ENCODE measurements at regions not wholly inside any gene's neighbourhood (a gene's known extent, or its start where the extent isn't known, plus 50 kb on each side); places are given as distances from the start of the nearest gene placed in this dataset.
A peak's percentile ranks its signal among the peaks of the same experiment; 100 is the strongest.

DNA sequence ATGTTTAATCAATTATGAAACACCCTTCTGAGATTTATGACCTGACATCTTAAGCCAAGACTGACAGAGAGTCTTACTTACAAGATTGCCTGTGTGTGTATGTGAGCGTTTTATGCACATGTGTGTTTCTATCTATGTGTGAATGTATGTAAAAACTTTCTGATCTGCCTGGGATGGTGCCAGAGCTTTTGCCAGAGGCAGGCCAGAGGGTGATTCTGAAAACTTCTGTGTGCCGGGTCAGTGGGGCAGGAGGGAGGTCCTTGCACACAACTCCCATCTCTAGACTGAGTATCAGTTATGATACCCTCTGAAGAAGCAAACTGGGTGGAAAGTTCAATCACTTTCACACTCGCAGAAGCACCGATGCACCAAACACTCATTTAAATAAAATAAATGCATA lies 335.0 kb upstream of the NT5C1B start:
- DNase-seq = no peak

DNA sequence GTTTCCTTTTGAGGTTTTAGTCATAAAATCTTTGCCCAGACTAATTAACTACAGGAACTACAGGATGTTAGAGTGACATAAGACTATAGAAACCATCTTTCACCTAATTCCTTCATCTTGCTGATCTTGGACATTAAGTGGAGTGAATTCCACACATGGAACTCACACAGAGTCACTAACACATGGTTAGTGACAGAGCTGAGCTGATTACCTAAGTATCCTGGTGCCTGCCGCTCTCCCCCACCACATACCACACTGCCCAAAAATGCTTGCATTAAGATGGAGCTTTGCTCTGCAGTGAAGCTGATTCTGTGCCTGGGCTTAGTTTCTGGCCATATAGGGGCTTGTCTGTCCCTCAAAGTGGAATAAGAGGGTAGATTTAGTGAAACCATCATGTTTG lies 332.9 kb upstream of the NT5C1B start:
- peak; percentile 85 for DNase-seq

DNA sequence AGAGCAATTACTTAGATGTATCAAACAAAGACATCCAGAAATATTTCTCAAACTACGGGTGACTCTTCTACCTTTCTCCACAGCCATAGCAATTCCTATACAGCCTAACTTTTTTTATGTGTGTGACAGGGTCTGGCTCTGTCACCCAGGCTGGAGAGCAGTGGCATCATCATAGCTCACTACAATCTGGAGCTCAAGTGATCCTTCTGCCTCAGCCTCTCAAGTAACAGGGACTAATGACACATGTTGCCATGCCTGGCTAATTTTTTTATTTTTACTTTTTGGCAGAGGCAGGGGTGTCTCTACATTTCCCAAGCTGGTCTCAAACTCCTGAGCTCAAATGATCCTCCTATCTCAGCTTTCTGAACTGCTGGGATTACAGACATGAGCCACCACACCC lies 328.9 kb upstream of the NT5C1B start:
- no peak for DNase-seq

DNA sequence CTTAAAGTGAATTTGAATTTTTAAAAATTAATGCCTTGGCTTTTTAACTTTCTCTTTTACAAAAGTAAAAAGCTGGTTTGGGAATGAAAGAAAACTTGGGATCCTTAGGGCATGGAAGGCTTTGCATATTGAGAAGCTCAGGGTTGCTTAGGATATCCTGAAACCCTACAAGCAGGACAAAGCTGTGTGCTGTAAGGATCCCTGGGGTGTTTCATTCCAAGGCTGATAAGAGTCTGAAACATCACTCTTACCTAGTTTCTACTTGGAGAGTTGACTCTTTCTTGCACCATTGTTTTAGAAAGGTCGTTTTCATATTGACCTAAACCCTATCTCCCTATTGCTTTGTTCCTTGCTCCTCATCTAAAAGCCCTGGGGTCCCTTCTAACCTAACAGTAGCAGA lies 325.9 kb upstream of the NT5C1B start:
- no peak for DNase-seq

DNA sequence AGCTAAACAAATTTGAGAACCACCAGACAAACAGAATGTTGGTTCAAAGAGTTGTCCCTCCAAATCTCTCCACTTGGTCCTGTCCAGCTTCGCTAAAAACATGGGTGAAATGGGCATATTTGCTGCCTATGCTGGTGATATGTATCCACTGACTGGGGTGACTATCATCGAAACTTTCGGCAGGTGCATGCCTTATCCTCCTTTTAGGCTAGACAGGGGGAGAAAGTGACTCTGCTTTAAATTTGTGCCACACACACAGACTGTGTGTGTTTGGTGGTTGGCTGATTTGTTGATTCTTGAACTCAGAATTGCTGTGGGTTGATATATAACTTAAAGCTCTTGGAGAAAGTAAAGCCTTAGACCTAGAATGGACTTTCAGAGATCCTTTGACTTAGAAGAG lies 324.1 kb upstream of the NT5C1B start:
- DNase-seq = no peak

DNA sequence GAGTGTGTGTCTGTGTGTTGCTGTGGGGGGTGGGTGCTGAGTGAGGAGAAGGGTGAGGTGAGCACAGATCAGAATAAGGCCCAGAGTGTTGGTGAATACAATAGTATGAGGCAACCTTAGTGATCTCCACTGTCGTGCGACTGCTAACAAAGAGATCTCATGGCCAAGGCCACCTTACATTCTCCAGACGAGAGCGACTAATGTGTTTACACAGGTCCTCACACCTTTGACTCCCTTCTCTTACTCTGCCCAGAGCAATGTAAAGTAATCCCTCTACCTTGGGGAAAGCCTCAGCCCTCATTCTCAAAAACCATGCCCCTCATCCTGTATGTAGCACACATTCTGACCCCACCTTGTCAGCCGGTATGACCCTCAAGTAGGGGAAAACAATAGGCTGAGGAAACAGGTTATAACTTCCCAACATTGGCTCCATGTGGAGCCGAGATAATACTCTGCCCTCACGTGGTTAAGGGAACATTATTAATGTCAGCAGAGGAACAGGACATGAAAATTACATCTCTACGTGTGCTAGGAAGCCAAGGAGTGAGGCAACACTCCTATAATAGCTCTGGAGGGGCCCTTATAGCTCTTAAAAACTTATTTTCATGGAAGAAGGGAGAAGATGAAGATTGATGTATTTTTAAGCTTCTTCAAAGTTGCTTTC lies 323.0 kb upstream of the NT5C1B start:
- DNase-seq = no peak

DNA sequence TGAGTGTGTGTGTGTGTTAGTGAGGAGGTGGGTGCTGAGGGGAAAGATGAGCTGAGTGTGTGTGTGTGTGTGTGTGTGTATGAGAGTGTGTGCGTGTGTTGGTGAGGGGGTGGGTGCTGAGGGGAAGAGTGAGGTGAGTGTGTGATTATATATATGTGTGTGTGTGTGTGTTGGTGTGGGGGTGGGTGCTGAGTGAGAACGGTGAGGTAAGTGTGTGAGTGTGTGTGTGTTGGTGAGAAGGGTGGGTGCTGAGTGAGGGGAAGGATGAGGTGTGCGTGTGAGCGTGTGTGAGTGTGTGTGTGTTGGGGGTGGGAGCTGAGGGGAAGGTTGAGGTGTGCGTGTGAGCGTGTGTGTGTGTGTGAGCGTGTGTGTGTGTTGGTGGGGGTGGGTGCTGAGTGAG lies 322.0 kb upstream of the NT5C1B start:
- no peak for DNase-seq

DNA sequence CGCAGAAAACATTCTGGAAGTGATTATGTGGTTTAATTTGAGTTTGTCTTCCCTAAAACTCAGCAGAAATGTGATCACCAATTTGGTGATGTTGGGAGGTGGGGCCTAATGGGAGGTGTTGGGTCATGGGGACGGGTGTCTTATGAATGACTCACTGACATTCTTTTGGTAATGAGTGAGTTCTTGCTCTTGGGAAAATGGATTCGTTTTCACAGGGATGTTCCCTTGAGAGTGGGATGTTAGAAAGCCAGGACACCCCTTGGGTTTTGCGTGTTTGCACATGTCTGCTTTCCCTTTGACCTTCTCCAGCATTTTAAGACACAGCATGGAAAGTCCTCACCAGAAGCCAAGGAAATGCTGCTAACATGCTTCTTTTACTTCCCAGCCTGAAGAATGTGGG lies 321.5 kb upstream of the NT5C1B start:
- peak; percentile 97 for DNase-seq

DNA sequence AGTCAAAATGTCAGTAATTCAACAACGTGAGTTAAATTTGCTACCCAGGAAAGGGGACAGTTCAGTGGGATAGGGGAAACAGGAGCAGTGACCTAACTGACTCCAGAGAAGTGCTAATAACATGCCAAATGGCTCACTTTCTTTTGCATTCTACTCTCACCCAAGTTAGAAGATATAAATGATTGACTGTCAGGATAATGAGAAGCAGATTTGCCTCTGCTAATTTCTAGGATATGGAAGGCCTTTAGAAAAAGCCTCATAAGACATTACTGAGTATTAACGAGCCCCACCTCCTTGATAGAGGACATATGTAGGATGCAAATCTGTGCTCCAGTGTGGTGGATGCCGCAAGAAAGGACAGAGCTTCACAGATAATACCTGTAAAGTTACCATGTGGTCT lies 318.6 kb upstream of the NT5C1B start:
- DNase-seq = peak; percentile 50

DNA sequence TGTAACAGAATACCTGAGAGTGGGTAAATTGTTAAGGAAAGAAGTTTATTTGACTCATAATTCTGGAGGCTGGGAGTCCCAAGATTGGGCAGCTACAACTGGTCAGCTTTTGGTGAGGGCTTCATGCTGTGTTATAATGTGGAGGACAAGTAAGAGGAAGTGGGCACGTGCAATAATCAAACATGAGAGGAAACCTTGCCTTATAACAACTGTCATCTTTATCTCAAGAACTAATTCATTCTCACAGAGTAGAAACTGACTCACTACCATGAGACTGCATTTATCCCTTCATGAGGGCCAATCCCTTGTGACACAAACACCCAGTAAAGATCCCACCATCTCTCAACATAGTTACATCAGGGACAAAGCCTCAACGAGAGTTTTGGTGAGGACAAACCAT lies 318.1 kb upstream of the NT5C1B start:
- DNase-seq = no peak

DNA sequence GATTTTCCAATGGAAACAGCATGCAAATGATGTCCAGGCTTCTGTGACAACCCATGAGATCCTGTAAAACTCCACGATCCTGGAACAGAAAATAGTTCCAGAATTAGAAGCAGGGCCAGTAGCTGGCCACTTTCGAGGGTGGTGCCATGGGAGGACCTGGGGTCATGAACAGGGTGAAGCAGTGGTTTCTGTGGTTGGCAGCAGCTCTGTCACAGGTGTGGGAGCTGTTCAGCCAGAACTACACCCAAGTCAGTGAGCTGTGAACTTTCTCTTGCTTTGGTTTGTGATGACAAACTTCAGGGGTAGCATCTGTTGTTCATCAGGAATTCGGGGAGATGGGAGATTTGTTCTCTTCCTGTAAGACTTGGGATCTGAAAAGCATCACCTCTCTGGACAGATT lies 314.4 kb upstream of the NT5C1B start:
- no peak for DNase-seq

DNA sequence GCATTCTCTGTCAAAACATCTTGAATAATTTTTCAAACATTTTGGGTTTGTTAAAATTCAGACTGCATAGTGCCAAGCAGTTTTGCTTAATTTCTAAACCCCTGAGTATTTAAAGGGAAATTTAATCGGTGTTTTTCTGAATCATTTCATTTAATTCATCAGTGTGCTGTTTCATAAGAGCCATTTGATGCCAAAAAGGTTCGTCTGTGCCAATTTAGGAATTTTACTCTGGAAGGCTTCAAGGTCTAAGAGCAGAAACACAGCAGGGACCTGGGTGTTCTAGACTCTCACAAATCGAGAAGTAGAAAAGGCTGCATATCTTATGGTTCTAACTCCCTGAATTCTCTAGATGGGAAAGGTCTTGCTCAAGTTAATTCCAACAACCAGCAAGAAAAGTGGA lies 311.9 kb upstream of the NT5C1B start:
- no peak for DNase-seq

DNA sequence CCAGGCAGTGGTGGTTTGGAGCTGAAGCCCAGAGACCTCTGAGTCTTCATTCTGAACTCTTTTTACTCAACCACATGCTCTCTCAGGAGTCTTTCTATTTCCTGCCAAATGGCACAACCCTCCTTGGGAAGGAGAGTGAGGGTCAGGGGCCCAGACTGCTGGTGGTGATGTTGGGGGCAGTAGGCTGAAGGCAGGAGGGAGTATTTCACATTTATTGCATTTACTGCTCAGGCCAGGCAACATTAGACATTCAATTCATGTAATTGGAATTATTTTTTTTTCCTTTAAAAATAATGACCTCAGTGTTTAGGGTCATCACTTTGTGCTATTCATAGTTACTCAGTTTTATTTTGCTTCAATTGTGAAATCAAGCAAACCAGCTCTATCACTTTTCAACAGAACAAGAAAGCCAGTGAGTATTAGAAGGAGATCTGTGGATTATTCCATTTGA lies 311.3 kb upstream of the NT5C1B start:
- peak; percentile 47 for DNase-seq

DNA sequence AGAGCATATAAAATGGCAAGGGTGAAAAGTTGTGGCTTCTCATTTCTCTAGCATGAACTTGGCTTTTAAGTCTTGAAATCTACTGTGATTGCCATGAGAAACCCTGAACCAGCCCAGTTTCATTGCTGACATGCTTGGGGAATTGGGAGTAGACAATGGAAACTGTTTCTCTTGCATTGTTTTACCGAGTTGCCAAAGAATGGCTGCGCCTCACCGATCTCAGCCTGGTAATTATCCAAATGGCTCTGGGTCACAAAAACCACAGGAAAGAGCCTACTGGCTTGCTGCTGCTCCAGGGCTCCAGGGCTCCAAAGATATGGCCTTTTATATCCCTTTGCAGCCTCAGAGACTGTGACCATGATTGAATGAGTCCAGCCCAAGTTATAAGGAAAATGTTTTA lies 310.4 kb upstream of the NT5C1B start:
- DNase-seq = no peak

DNA sequence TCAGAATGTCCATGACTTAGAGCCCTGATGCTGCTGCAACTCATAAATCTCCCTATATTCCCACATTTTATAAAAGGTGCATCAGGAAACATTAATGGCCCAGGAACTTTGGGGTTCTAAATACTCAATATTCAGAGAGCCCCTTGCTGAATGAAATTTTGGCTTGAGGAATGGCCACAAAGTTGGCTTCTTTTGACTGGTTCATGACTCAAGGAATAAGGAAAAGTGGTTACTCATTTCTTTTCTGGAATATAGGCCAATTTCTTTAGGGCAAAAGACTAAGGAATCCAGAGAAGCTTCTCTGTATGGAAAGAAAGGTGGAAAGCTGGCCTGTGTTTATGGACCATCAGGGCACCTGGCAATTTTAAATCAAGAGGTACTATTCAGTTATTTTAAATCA lies 308.9 kb upstream of the NT5C1B start:
- DNase-seq = no peak

DNA sequence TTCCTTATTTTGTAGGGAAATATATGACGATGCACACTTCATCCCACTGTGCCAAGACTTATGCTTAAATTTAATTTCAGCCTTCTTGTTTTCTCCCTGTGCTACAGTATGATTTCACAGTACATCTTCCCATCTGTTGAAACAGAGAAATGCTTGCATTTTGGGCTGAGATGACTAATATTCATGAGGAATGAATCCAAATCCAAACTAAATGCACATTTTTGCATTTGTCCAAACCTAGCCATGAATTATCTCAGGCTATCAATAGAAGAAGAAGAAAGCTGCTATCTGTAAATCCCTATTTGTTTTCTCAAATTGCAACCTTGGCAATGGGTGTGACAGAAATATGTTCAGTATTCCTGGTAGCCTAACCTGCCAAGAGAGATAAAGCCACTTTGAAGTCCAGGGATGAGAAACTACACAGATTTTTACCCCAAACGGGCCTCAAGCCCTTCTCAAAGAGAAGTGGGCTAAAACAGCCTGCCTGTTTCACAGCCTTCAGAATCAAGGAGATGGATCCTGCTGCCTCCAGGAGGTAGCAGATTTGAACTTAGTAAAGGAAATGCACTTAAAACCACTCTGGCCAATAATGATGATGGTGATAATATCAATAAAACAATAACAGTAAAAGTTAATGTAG lies 306.9 kb upstream of the NT5C1B start:
- DNase-seq = peak; percentile 62

DNA sequence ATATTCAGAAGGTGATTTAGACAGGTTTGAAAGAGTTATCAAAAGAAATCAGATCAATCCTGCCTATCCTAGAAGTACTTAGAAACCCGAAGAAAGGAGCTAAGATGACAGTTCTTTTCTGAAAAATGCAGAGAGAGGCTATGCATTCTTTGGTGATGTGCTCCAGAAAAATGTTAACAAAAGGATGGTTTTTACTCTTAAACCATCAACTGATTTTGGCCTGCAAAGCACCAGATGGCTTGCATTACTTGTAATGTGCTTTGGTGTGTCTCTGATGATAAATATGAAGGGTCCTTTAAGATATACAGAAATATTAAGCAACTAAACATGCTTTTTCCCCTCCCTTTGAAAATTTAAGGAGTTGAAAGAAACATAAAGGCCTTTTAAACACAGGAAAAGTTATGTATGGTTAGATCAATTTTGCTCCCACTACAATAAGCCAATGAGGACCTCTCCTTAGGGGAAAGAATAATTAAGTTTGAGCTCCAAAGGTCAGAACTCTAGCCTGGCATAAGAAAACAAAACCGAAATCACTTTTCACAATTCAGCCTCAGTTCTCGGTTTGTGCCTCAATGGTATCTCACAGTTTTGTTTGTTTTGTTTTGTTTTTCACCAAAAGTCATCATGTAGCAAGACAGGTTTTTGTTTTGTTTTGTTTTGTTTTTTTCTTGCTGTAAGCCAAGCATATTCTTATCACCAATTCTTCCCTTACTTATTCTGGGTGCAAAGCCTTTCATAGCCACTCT lies 302.4 kb upstream of the NT5C1B start:
- DNase-seq = peak; percentile 70

DNA sequence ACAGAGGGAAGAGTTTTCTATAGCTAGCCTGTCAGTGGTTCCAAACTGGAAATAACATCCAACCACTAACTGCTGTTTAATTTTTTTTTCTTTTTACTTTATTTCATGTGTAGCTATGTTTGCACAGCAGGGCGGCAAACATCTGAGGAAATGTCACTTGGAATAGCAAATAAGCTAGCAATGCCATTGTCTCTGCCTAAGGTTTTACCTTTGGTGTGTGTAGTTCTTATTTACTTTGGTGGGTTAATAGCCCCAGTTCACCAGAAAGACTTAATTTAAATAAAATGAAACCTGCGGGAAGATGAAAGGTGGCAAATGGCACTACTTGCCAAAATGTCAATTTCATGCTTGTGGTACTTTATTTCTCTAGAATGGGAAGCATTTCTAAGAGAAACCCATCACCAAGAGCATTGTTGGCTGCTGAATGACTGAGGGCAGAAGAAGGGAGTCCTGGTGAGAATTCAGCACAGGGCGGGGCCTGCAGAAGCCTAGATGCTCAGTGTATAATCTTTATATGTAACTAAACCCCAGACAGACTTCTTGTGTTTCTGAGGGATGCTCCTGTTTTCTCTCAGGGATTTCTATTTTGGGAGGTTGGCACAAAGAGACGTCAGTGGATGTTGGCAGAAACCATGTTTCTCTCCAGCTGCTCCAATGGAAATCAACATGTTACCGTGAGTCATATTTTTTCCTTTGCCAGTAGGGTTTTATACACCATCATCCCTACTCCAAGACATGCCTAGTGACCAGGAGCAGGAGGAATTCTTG lies 300.4 kb upstream of the NT5C1B start:
- DNase-seq = no peak

DNA sequence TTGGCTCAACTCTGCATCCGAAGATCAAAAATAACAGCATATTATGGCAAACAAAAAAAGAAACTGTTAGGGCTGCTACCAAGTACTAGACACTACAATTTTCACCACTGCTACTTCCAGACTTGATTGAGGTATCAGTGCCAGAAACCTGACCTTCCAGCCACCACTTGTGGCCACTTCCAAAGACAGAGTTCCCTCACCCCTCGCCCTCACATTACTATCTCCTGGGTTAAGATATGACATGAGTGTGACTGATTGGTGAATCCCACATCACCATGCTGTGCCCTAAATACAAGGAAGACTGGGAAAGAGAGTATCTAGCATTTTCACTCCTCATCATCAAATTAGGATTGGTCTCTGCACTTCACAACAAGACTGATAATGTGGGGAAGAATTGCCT lies 296.1 kb upstream of the NT5C1B start:
- DNase-seq = no peak

DNA sequence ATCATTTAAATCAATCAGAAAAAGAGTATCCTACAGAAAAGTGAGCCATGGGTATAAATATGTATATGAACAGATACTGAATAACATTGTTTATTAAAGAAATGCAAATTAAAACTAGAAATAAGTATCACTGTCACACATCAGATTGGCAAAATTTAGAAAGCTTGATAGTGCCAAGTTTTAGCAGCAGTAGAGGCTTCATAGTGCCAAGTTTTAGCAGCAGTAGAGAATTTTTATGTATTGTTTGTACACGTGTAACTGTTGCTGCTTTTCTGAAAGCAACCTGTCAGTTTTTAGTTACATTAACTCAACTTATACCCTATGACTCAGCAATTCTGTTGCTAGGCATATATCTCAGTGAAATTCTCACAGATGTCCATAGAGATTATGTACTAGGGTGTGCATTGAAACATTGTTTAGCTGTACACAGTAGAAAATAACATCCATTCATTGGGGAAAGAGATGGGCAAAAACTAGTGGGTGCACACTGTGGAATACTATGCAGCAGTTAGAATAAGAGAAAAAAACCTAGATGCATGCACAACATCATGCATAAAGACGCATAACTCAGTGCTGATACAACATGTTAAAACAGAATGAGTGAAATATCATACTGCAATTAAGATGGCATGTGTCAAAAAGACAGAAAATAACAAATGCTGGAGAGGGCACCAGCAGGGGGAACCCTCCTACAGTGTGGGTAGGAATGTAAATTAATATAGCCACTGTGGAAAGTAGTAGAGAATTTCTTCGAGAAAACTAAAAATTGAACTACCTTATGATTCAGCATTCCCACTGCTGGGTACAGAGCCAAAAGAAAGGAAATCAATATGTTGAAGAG lies 294.5 kb upstream of the NT5C1B start:
- peak; percentile 23 for DNase-seq

DNA sequence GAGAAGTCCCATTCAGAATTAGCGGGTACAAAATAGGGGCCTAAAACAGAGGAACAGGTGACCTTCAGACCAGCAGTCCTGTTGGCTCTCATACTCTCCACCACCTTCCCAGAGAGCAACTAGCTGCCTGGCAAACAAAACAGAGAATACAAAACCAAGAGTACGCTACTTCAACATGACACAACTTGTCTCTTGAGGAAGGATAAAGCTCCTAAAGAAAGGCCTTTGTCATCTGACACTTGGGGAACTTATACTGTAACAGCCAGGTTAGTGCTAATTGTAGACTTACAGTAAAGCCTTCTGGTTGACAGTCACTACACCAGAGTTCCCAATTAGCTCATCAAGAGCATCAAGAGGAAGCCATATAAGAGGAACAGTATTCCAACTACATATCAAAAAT lies 282.1 kb upstream of the NT5C1B start:
- DNase-seq = no peak

DNA sequence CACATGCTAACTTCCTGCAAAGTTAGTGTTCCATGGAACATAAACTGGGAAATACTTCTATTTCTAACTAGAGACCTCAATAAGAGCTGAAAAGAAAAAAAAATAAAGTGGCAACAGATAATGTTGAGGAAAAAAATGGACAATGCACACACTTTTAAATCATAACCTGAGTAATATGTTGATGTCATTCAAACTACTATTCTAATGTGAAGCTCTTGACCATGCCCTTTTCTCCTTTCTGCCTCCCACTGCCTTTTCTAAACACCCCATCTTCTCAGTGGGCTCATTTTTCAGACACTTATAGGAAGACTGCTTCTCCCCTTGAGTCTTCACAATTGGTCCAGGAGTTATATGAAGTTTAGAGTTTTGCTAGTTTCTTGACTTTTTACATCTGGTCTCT lies 280.9 kb upstream of the NT5C1B start:
- DNase-seq = no peak

DNA sequence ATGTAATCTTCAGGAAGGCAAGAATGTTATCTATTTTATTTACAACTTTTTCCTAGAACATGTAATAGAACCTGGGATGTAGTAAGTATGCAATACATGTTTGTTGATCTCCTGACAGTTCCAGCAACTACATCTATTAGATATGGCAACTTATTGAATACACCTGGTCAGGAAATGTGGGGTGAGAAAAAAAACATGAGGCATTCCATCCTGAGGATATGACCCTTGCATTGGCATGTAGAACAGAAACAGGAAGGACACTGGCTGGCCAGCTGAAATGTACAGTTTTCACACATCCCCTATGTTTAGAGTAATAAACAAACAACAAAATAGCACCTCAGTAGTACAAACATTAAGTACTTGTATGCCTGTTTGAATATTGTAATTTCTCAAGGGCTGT lies 272.6 kb upstream of the NT5C1B start:
- DNase-seq = no peak

Data from fibroblast of skin of right quadriceps (primary cell).